GM18498 (cell line): ENCODE measurements at regions not wholly inside any gene's neighbourhood (a gene's known extent, or its start where the extent isn't known, plus 50 kb on each side); places are given as distances from the start of the nearest gene placed in this dataset.

Source experiments
- ATAC-seq: cut with Tn5 transposase; IDR thresholded peaks from one replicate; pipeline ENCODE4 v1.9.1; 2021; ENCODE audit warnings: mild to moderate bottlenecking, moderate library complexity; ENCODE audit not compliant: unreplicated experiment

DNA sequence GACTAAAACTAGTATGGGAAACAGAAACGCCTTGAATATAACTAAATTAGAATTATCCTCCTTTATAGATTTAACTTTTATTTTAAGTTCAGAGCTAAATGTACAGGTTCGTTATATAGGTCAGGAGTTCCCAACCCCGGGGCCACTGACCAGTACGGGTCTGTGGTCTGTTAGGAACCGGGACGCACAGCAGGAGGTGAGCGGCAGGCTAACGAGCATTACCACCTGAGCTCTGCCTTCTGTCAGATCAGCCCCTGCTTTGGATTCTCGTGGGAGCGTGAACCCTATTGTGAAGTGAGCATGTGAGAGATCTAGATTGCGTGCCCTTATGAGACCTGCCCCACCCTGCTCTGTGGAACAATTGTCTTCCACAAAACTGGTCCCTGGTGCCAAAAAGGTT, 51.0 kb downstream of the FAT4 start:
- no peak for ATAC-seq

DNA sequence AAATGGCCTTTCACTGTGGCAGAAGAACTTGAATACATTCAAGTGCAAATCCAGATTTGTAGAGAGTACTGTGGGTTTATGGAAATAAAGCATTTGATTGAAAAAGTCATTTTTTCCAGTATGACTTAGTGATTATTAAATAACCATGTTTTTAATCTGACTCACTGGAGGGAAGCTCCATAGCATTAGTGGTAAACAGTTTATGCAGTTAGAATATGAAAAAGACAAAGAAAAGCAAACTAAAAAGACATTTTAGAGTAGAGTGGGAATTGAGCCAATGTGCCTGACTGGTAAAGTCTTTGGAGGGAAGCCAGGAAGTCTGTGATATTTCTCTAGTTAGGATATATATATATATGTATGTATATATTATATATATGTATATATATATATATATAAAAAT, 53.4 kb downstream of the FAT4 start:
- ATAC-seq = no peak

DNA sequence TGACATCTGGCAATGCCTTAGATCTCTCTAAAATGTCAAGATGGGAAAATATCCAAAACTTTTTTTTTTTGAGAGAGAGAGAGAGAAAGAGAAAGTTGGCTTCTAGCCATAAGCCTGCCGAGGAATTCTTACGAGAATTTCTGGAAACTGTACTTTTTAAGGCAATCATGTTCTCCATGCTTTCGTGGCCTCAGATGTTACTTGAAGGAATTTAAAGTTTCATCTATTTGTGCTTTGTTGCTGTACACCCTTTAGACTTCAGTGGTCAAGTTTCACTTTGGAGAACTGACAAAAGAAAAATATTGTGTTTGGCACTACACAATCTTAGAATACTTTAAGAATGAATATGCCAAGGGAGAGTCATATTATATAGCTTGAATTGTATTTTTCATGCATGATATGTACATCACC, 53.9 kb downstream of the FAT4 start:
- ATAC-seq = no peak

DNA sequence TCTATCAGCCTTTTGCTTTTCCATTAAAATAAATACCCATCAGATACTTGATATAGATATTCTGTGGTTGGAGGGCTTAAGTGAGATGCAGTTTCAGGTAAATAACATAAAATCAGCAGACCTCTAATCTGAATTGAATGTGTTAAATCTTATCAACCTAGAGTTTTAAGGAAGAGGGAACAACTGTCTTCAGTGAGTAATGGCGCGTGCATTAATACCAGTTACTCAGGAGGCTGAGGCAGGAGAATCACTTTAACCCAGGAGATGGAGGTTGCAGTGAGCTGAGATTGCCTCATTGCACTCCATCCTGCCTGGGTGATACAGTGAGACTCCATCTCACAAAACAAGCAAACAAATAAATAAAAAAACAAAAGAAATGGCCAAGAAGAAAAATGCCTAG, 54.3 kb downstream of the FAT4 start:
- ATAC-seq = no peak

DNA sequence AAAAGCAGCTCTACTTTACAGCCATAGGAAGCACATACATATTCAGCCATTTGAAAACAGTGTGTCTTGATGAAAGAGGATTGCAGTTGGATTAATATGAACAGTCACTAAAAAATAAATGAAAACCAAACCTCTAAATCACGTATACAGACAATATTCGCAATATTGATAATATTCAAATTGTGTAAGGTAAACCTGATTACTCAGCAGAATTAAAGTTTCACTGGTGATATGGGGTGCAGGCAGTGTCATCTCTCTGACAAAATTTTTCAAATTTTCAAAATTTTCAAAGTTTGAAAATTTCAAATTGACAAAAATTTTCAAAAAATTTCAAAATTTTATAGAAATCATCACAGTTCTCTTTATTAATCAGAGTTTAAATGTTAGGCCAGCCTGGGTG, 55.7 kb downstream of the FAT4 start:
- ATAC-seq = no peak

DNA sequence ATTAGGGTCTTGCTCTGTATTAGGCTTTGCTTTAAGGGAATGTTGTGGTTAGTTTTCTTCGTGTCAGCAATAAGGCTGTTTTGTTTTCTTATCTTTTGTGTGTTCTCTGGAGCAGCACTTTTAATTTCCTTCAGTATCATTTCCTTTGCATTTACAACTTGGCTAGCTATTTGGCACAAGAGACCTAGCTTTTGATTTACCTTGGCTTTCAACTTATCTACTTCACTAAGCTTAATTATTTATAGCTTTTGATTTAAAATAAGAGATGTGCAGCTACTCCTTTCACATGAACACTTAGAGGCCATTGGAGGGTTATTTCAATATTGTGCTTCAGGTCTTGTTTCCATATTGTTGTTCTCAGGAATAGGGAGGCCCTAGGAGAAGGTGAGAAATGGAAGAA, 68.2 kb downstream of the FAT4 start:
- no peak for ATAC-seq

DNA sequence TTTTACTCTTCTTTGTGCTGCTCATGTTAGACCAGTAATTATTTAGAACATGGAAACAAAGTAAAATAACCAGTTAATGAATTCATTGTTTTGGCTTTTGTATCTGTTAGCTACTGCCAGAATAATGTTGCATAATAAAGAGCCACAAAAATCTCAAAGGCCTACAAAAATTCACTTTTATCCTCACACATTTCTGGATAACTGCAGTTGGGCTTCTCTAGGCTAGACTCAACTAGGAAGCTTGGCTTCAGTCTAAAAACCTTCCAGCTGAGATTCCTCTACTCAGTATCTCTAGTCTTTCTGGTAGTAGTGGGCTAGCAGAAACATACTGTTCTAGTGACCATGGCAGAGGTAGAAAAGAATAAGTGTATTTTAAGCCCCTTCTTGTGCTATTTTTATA, 73.0 kb downstream of the FAT4 start:
- no peak for ATAC-seq

DNA sequence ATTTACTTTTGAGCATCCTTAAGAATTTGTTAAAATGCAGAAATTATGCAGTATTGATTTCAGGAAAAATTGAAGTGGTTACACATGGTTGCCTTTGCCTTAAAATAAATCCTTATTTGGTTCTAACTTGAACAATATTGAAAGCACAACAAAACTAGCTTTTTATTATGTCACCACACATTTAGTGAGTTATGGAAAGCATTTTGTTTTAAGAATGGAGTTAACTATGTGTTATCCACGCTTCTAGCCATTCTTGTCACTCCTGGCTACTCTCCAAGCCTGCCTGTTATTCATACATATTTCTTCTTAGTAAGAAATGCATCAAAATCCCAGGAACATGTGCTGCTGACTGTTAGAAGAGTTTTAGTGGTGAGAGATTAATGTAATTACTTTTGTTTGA, 73.9 kb downstream of the FAT4 start:
- no peak for ATAC-seq

DNA sequence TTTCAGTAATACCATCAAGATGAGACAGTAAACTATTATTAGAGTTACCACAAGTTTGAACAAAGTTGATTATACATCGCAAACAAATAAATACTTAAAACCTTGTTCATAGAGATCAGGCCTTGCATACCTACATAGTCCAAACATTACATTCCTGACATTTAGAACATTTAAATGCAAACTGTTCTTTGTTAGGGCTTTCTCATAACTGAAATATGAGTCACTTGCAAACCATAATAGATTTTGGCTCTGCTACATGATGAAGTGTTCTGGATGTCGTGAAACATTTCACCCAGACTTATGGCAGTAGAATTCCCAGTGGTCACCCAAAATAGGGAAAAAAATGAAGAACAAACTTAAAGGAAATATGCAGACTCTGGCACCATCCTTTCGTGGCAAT, 75.0 kb downstream of the FAT4 start:
- no peak for ATAC-seq

DNA sequence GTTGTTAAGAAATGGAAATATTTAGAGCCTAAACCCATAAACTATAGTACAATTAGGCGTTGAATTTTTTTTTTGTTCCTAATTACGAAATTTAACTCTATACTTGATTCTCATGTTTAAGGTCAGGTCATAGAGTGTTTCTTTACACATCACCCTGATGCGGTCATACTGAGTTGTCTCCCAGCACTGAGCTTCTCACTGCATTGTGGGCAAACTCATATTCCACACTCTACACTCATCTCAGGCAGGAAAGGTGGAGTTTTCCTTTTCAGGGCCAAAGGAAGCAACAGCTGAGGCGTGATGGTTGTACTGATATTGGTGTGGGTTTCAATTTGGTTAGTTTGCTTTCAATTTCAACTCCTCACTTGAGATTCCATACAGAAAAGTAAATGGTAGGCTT, 75.4 kb downstream of the FAT4 start:
- ATAC-seq = no peak

DNA sequence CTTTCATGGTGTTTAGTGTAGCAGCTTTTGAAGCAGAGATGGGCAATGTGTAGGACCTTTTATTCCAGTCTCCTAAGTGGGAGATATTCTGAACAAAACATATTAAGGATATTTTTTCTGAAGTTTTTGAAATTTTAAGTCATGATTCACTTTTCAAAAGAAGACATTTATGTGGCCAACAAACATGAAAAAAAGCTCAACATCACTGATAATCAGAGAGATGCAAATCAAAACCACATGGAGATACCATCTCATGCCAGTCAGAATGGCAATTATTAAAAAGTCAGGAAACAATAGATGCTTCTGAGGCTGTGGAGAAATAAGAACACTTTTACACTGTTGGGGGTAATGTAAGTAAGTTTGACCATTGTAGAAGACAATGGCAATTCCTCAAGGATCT, 76.0 kb downstream of the FAT4 start:
- ATAC-seq = no peak

DNA sequence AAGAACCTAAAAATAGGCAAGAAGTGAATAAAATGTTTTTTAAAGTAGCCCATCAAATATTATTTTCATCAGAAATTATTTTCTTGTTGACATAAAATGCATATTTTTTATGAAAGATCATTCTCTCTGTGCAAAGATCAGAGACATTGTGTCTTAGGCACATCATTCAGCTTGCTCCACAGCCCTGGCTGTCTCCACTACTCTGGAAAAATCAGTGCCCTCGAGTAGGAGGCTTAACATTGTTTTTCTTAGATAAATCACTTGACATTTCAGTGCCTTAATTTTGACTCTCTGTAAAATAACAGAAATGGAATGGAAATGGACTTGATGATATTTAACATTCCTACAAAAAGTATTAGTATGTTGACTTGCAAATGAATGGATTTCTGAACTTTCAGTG, 77.9 kb downstream of the FAT4 start:
- ATAC-seq = no peak

DNA sequence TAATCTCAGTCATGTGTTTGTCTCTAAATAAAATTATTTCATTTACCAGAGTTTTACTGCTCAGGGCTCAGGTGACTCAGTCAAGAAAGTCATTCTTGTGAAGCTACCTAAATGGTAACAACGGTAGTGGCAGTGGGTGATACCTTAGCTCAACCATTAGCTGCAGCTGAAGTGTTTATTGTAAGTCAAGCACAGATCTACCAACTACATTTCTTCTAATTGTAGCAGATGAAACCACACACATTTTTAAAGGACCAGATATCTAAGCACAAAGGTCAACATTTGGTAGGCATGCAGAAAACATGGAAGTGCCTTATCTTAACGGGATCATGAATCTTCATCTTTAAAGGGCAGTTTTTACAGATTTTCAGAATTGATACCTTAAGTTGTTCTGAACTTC, 79.1 kb downstream of the FAT4 start:
- ATAC-seq = no peak

DNA sequence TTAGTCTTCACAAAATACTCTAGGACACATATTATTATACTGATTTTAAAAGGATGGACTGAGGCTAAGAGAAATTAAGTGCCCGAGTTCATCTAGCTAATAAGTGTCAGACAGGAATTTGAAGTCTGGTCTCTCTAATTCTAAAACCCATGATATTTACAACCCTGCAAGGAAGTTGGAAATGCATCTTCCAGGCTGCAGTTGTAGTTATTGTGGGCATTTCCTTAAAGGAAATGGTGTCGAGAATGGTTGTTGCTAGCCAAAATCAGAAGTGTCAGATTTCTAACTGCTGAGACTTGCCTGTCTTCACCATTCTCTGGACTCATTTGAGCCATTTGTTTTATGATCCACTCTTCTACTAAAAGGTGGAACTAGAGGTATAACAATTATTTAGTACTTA, 82.5 kb downstream of the FAT4 start:
- no peak for ATAC-seq

DNA sequence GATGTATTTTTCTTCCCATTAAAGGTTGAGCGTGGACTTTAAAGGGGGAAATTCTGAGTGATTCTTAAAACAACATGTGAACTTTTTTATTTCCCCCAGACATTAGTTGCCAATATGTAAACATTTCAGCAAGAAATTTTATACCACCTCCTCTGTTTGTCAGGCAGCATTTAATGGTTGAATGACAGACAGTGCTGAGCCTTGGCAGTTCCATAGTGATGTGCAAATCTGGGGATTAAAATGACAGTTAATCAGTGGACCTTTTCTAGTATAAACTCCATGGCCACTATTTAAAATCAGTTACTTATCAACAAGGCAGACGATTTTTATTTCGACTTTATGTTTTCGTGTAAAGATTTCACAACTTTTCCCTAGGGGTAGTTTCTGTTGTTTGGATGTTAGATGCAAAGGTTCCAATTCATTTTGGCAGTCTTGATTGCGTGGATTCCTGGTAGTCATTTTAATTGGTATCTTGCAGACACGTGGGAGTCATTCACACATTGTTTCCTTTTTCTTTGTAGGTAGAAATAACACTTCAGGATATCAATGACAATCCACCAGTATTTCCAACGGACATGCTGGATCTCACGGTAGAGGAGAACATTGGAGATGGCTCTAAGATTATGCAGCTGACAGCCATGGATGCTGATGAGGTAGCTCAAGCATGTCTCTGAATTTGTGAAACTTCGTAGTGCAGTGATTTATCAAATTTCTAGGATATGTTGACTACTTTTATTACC, 83.7 kb downstream of the FAT4 start:
- no peak for ATAC-seq

DNA sequence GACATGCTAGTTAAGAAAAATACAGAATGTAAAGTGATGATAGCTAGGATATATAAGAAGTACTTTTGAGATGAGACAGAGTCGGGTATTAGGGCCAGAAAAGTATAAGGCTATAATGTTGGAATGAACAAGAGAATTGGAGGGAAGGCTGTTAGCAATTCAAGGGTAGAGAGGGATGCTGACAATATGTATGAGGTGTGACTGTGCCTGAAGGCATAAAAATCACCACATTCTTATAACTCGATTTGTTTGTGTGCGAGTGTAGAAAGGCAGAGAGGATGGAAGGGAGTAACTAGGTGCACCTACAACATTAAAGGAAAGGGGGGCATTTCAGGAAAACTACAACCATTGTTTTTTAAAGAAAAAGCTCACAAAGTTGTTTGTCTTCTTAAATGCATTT, 86.0 kb downstream of the FAT4 start:
- no peak for ATAC-seq

DNA sequence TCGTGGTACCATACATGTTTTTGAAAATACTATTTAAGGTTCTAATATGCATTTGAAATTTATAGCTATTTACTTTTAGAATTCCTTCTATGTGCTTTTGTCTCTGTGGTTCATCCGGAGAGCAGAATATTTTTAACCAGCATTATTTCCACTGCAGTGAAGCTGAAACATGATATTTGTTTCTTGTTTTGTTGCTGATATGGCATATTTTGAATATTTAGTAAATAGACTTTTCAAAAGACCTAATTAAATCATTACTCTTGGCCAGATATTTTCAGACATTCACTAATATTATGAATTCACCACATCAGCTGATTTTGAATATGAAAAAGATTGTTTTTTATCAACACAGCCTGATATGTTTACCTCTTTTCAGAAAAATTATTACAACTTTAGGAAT, 87.0 kb downstream of the FAT4 start:
- ATAC-seq = no peak

DNA sequence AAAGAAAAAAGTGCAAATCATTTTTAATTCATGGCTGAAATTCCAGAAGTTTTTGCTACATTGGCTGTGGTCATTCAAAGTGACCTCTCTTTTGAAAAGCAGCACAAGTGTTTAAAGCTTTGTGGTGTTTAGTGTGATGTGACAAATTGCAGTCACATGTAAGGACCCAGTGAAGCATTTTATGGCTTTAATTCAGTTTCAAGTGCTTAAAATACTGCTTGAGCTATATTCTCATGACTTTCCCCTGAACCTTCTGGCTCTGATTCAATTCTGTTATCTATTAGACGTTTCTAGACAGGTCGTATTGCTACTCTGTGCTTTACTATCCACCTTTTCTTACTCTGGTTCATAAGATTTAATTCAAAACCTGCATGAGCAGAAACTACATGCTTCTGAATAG, 105.8 kb downstream of the FAT4 start:
- ATAC-seq = no peak

DNA sequence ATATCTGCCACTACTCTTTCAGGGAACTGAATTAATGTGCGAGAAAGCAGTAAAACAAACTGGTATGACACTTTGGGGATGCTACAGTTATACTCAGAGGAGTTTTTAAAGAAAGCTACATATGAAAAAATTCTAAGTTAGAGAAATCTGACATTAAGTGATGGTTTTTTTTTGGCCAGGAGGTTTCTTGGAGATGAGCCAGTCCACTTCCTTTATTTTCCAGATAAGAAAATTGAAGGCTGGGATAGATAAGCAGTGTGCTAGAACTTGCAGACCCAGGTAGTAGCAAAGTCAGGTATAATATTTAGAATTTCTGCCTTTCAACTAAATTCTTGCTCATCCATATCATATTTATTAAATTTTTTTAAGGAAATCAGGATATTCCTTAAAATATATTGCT, 106.8 kb downstream of the FAT4 start:
- no peak for ATAC-seq

DNA sequence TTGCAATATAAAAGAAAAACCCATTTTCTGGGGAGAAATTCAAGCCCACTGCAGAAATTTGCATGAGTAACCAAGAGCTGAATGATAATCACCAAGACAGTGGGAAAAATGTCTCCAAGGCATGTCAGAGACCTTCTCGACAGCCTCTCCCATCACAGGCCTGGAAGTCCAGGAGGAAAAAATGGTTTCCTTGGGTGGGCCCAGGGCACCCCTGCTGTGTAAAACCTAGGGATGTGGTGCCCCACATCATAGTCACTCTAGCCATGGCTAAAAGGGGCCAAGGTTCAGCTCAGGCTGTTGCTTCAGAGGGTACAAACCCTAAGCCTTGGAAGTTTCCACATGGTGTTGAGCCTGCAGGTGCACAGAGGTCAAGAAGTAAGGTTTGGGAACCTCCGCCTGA, 108.4 kb downstream of the FAT4 start:
- no peak for ATAC-seq

DNA sequence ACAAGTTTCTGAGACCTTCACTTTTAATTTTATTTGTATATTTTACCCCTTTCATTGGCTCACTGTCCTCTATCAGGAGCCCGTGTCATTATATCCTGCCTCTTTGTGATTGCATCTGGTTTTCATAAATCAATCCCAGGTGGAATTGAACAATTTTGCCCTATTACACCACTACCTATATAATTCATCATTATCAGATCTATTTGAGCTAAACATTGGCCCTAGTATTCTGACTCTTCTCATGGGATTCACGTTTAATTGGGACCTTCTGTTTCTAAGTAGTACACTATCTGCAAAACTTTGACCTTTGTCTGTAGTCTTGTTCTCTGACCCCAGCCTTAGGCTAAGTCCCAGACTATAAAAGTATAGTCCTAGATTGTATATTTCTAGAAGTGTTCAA, 114.1 kb downstream of the FAT4 start:
- no peak for ATAC-seq

DNA sequence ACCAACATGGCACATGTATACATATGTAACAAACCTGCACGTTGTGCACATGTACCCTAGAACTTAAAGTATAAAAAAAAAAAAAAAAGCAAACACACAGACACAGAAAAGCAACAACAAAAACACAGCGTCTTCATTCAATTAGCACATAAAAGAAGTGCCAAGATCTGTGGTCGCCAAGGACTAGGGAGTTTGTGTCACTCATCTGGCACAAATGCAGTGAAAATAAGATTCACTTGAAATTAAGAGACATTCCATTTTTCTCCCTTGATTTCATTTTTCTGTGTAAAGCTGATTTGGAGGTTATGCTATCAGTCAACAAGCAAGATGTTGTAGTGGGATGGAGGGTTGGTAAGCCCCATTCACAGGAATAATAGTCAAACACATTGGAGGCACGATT, 115.3 kb downstream of the FAT4 start:
- ATAC-seq = no peak

DNA sequence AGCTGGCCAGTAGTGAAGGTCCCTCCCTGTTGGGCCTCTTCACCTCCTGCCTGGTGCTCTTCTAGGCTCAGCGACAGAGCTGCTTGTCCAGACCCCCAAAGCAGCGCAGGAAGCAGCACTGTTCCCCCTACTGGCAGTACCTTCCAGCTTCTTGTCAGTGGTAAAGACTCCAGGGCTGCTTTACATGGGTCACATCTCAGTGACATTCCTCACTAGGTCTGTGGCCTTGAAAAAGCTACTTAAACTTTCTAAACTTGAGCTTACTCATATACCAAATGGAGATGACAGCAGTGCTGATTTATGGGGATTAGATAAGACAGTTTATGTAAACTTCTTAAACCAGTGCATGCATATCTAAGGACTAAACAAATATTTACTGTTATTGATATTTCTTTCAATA, 117.3 kb downstream of the FAT4 start:
- no peak for ATAC-seq

DNA sequence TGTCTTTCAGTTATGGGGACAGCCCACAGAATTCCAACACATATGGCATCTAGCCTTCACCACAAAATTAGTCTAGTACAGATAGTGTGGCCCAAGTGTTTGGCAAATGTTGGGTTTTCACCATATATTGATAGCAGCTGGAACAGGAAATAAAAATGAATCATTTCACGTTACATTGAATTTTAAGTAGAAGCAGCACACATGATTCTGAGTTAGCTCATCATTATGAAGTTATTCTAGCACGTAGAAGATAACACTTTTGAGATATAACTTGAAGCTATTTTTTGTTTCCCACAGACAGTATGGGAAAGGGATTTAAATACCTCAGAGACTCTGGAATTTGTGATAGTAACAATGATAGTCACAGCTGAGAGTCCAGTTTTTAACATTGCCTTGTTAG, 118.7 kb downstream of the FAT4 start:
- no peak for ATAC-seq
